SKM-1 (cell line): ENCODE measurements at regions not wholly inside any gene's neighbourhood (a gene's known extent, or its start where the extent isn't known, plus 50 kb on each side); places are given as distances from the start of the nearest gene placed in this dataset.
"Not testable (repeated sequence)": the region's sequence is repeated elsewhere in the genome, so short reads cannot be mapped to it uniquely, and the experiment has no call there.

Source experiments
- DNase-seq: peaks from one replicate; lab custom pipeline; 2025; ENCODE audit not compliant: unreplicated experiment; lab: John Stamatoyannopoulos, UW

GRCh38 chr9:71285191-71285656 lies 163.8 kb upstream of the TRPM3 start:
- DNase-seq = no peak

- DNase-seq = not testable (repeated sequence)
These were observed 160.7 kb upstream of the TRPM3 start for GRCh38 chr9:71282116-71282515.

GRCh38 chr9:71279151-71279739 lies 157.8 kb upstream of the TRPM3 start:
- no peak for DNase-seq

GRCh38 chr9:71273613-71274012 lies 152.2 kb upstream of the TRPM3 start:
- no peak for DNase-seq

GRCh38 chr9:71271602-71272001 lies 150.2 kb upstream of the TRPM3 start:
- DNase-seq = no peak

GRCh38 chr9:71270554-71270953 lies 149.1 kb upstream of the TRPM3 start:
- DNase-seq = no peak

GRCh38 chr9:71269859-71270258 lies 148.4 kb upstream of the TRPM3 start:
- DNase-seq = no peak

GRCh38 chr9:71268871-71269635 lies 147.6 kb upstream of the TRPM3 start:
- no peak for DNase-seq

GRCh38 chr9:71263451-71263850 lies 142.0 kb upstream of the TRPM3 start:
- DNase-seq = no peak

GRCh38 chr9:71260419-71260818 lies 139.0 kb upstream of the TRPM3 start:
- not testable (repeated sequence) for DNase-seq

GRCh38 chr9:71254592-71255277 lies 133.3 kb upstream of the TRPM3 start:
- no peak for DNase-seq

- DNase-seq = no peak
These were observed 131.6 kb upstream of the TRPM3 start for GRCh38 chr9:71253011-71253410.

- no peak for DNase-seq
These were observed 129.2 kb upstream of the TRPM3 start for GRCh38 chr9:71250581-71250980.

GRCh38 chr9:71249729-71250317 lies 128.4 kb upstream of the TRPM3 start:
- peak; percentile 12 for DNase-seq

GRCh38 chr9:71245651-71246050 lies 124.2 kb upstream of the TRPM3 start:
- DNase-seq = no peak

GRCh38 chr9:71243951-71244350 lies 122.5 kb upstream of the TRPM3 start:
- no peak for DNase-seq

- DNase-seq = no peak
These were observed 120.7 kb upstream of the TRPM3 start for GRCh38 chr9:71242081-71242480.

GRCh38 chr9:71237051-71237450 lies 115.6 kb upstream of the TRPM3 start:
- no peak for DNase-seq

- DNase-seq = no peak
These were observed 112.2 kb upstream of the TRPM3 start for GRCh38 chr9:71233646-71234045.

GRCh38 chr9:71223953-71224538 lies 102.6 kb upstream of the TRPM3 start:
- DNase-seq = no peak

- DNase-seq = no peak
These were observed 97.4 kb upstream of the TRPM3 start for GRCh38 chr9:71218774-71219173.
